Gastrocnemius medialis (tissue), 4 donors: ENCODE measurements at regions not wholly inside any gene's neighbourhood (a gene's known extent, or its start where the extent isn't known, plus 50 kb on each side); places are given as distances from the start of the nearest gene placed in this dataset.

Source experiments
- ATAC-seq, 2 donors: fragments of 150-250 bp; one replicate each; pipeline ENCODE4 v1.9.1; 2016
- DNase-seq, 2 donors: peaks; one replicate each; pipeline ENCODE4 v3.0.0-alpha.2; 2019
- H3K27ac ChIP-seq, 4 donors: fragments of 200-600 bp; sonication (generic); 1 replicate in 1 of 4; 2 replicates in 3 of 4; pipeline ENCODE4 v1.5.1; 2016 to 2018; ENCODE audit warnings: mild to moderate bottlenecking in 2 of 4, moderate library complexity in 1 of 4
- H3K27me3 ChIP-seq, 3 donors: fragments of 200-600 bp; sonication (generic) in 2 of 3; 1 replicate in 1 of 3; 2 replicates in 2 of 3; pipeline versions ENCODE4 v1.5.1 to v1.6.0; 2016 to 2019; ENCODE audit warnings: mild to moderate bottlenecking in 1 of 3, moderate library complexity in 1 of 3
- H3K36me3 ChIP-seq, 2 donors: fragments of 200-600 bp; sonication (generic) in 1 of 2; one replicate each; pipeline ENCODE4 v1.5.1; 2017 to 2018
- H3K4me1 ChIP-seq, 2 donors: fragments of 200-600 bp; sonication (generic) in 1 of 2; one replicate each; pipeline ENCODE4 v1.5.1; 2016 to 2017; ENCODE audit warnings: mild to moderate bottlenecking in 2 of 2
- H3K4me3 ChIP-seq, 4 donors: fragments of 200-600 bp; sonication (generic) in 3 of 4; 1 replicate in 1 of 4; 2 replicates in 3 of 4; pipeline ENCODE4 v1.5.1; 2016 to 2019; ENCODE audit warnings: mild to moderate bottlenecking in 2 of 4
- H3K9me3 ChIP-seq, 3 donors: fragments of 200-600 bp; sonication (generic) in 2 of 3; 1 replicate in 1 of 3; 2 replicates in 2 of 3; pipeline ENCODE4 v1.5.1; 2016 to 2019
- POLR2A ChIP-seq, 2 donors: fragments of 450-650 bp; IDR thresholded peaks; one replicate each; pipeline ENCODE4 v1.6.1; 2017; ENCODE audit warnings: antibody characterized with exemption in 2 of 2, mild to moderate bottlenecking in 2 of 2, moderate library complexity in 2 of 2
- in situ Hi-C, 4 donors: fragments of 200-750 bp; cut with MboI; loops; one replicate each; pipeline versions ENCODE4 v1.15.0 to v1.8.0; 2017; ENCODE audit warnings: low sequenced_read_pairs in 4 of 4
- intact Hi-C: fragments of 100-400 bp; cut with DNase I; formaldehyde crosslinking; loops from one replicate; pipeline ENCODE4 v1.15.1; 2023; ENCODE audit warnings: low total_unique reads
- TF ChIP-seq, protein P1 (sequence below), 5 experiments: fragments of 450-650 bp in 3 of 5; fragments of 200-600 bp in 2 of 5; sonication (generic) in 2 of 5; IDR thresholded peaks in 4 of 5; conservative IDR thresholded peaks in 1 of 5; 1 replicate in 4 of 5; 2 replicates in 1 of 5; pipeline ENCODE4 v1.5.1; 2016 to 2019; ENCODE audit warnings: antibody characterized with exemption in 5 of 5, mild to moderate bottlenecking in 3 of 5, moderate library complexity in 3 of 5

DNA sequence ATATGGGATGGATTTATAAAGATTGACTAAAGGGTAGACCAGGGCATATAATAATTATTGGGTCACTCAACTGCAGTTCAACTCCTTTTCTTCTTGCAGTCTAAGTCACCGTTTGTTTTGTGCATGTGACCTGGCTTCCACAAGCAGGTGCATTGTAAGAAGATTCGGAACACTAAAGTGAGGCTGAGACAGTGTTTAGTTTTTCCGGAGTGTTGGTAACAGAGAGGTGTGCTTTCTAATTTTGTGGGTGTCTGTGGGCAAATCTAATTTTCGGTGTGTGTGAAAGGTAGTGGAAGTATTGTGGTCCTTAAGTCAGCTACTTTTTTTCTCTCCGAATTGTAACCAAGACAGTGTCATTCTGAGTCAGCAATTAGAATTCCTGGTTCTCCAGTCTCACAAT, 184.5 kb downstream of the CDH19 start:
- ATAC-seq (no peak), DNase-seq (no peak)
- H3K9me3 ChIP-seq: no peaks in the 10 kb centered on the region
- no peak overlapping the region for H3K27ac ChIP-seq
- no peaks in the 10 kb centered on the region for H3K4me1 ChIP-seq
- H3K36me3 ChIP-seq: no peaks in the 10 kb centered on the region
- no peak overlapping the region for H3K4me3 ChIP-seq
- TF ChIP-seq, protein P1, sequence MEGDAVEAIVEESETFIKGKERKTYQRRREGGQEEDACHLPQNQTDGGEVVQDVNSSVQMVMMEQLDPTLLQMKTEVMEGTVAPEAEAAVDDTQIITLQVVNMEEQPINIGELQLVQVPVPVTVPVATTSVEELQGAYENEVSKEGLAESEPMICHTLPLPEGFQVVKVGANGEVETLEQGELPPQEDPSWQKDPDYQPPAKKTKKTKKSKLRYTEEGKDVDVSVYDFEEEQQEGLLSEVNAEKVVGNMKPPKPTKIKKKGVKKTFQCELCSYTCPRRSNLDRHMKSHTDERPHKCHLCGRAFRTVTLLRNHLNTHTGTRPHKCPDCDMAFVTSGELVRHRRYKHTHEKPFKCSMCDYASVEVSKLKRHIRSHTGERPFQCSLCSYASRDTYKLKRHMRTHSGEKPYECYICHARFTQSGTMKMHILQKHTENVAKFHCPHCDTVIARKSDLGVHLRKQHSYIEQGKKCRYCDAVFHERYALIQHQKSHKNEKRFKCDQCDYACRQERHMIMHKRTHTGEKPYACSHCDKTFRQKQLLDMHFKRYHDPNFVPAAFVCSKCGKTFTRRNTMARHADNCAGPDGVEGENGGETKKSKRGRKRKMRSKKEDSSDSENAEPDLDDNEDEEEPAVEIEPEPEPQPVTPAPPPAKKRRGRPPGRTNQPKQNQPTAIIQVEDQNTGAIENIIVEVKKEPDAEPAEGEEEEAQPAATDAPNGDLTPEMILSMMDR (IDR thresholded peaks at IDR 0.05 in 4 of 5, conservative IDR thresholded peaks at IDR 0.05 in 1 of 5): no peak
- no peak for TF ChIP-seq POLR2A (IDR thresholded peaks at IDR 0.05)
- in situ Hi-C loops (no loop called here), intact Hi-C loops (no loop called here)
- no peaks in the 10 kb centered on the region for H3K27me3 ChIP-seq

GRCh38 chr18:66410692-66411091, 193.2 kb downstream of the CDH19 start:
- intact Hi-C loops: no loop called here
- H3K4me1 ChIP-seq: no peaks in the 10 kb centered on the region
- H3K27ac ChIP-seq: no peak overlapping the region
- in situ Hi-C loops: no loop called here
- no peaks in the 10 kb centered on the region for H3K27me3 ChIP-seq
- H3K36me3 ChIP-seq: no peaks in the 10 kb centered on the region
- TF ChIP-seq, protein P1 (IDR thresholded peaks at IDR 0.05 in 4 of 5, conservative IDR thresholded peaks at IDR 0.05 in 1 of 5): no peak
- no peak for TF ChIP-seq POLR2A (IDR thresholded peaks at IDR 0.05)
- H3K9me3 ChIP-seq: no peaks in the 10 kb centered on the region
- ATAC-seq: no peak
- DNase-seq: no peak
- no peak overlapping the region for H3K4me3 ChIP-seq

GRCh38 chr18:66395671-66396218, 208.1 kb downstream of the CDH19 start:
- no peak overlapping the region for H3K4me3 ChIP-seq

DNA sequence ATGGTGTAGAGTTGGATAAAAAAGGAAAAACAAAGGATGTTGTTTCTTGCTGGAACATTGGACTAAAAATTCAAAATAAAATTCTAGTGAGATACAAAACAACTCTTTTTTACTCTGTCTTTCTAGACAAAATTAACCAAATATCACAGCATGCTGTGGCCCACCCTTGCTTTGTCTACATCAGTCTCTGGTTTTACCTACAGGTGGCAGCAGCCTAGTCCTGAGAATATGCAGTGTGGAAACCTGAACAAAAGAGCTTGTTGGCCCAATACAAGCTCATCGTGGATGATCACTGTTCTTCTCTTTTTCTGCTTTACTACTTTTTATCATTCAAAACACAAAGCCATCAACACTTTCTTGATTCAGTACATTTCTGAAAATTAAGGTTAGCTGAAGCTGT, 210.4 kb downstream of the CDH19 start:
- in situ Hi-C loops: no loop called here

More at GRCh38 chr18:66395671-66396218, 208.1 kb downstream of the CDH19 start:
- ATAC-seq (no peak), DNase-seq (no peak)
- in situ Hi-C loops (no loop called here), intact Hi-C loops (no loop called here)
- Histone ChIP-seq H3K4me1 (no peaks in the 10 kb centered on the region), H3K27ac (no peak overlapping the region), H3K9me3 (no peaks in the 10 kb centered on the region), H3K36me3 (no peaks in the 10 kb centered on the region), H3K27me3 (no peaks in the 10 kb centered on the region)
- no peak for TF ChIP-seq POLR2A (IDR thresholded peaks at IDR 0.05)
- TF ChIP-seq, protein P1 (IDR thresholded peaks at IDR 0.05 in 4 of 5, conservative IDR thresholded peaks at IDR 0.05 in 1 of 5): no peak

More for the DNA sequence above, 210.4 kb downstream of the CDH19 start:
- Histone ChIP-seq H3K4me3 (no peak overlapping the region), H3K36me3 (no peaks in the 10 kb centered on the region), H3K4me1 (no peaks in the 10 kb centered on the region), H3K27ac (no peak overlapping the region), H3K27me3 (no peaks in the 10 kb centered on the region), H3K9me3 (no peaks in the 10 kb centered on the region)
- DNase-seq: no peak
- ATAC-seq: no peak
- intact Hi-C loops: no loop called here
- TF ChIP-seq POLR2A (IDR thresholded peaks at IDR 0.05): no peak
- TF ChIP-seq, protein P1 (IDR thresholded peaks at IDR 0.05 in 4 of 5, conservative IDR thresholded peaks at IDR 0.05 in 1 of 5): no peak
